ENCODE measurements at regions not wholly inside any gene's neighbourhood (a gene's known extent, or its start where the extent isn't known, plus 50 kb on each side); places are given as distances from the start of the nearest gene placed in this dataset.

- TF ChIP-seq, protein P1, sequence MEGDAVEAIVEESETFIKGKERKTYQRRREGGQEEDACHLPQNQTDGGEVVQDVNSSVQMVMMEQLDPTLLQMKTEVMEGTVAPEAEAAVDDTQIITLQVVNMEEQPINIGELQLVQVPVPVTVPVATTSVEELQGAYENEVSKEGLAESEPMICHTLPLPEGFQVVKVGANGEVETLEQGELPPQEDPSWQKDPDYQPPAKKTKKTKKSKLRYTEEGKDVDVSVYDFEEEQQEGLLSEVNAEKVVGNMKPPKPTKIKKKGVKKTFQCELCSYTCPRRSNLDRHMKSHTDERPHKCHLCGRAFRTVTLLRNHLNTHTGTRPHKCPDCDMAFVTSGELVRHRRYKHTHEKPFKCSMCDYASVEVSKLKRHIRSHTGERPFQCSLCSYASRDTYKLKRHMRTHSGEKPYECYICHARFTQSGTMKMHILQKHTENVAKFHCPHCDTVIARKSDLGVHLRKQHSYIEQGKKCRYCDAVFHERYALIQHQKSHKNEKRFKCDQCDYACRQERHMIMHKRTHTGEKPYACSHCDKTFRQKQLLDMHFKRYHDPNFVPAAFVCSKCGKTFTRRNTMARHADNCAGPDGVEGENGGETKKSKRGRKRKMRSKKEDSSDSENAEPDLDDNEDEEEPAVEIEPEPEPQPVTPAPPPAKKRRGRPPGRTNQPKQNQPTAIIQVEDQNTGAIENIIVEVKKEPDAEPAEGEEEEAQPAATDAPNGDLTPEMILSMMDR (IDR thresholded peaks at IDR 0.05; ENCODE audit: insufficient read depth, low read length, poor library complexity, severe bottlenecking), result no peak
- Histone ChIP-seq H3K36me3 (ENCODE audit: control insufficient read depth, insufficient read depth, low read length) (no peaks in the 10 kb centered on the region), H3K27me3 (replicated peaks; ENCODE audit: control insufficient read depth, insufficient read depth, low read length) (no peaks in the 10 kb centered on the region), H3K4me3 (replicated peaks; ENCODE audit: low read depth, low read length) (no peak overlapping the region)
- DNase-seq (ENCODE audit: extremely low read depth, insufficient read length), result no peak
These were observed 297.9 kb downstream of the OTOL1 start for GRCh38 chr3:161794551-161794950.

GRCh38 chr3:161796312-161796711, 299.7 kb downstream of the OTOL1 start:
- no peaks in the 10 kb centered on the region for H3K36me3 ChIP-seq (ENCODE audit: control insufficient read depth, insufficient read depth, low read length)
- no peaks in the 10 kb centered on the region for H3K27me3 ChIP-seq (replicated peaks; ENCODE audit: control insufficient read depth, insufficient read depth, low read length)
- no peak for DNase-seq (ENCODE audit: extremely low read depth, insufficient read length)
- H3K4me3 ChIP-seq (replicated peaks; ENCODE audit: low read depth, low read length), result no peak overlapping the region
- TF ChIP-seq, protein P1 (IDR thresholded peaks at IDR 0.05; ENCODE audit: insufficient read depth, low read length, poor library complexity, severe bottlenecking), result no peak

DNA sequence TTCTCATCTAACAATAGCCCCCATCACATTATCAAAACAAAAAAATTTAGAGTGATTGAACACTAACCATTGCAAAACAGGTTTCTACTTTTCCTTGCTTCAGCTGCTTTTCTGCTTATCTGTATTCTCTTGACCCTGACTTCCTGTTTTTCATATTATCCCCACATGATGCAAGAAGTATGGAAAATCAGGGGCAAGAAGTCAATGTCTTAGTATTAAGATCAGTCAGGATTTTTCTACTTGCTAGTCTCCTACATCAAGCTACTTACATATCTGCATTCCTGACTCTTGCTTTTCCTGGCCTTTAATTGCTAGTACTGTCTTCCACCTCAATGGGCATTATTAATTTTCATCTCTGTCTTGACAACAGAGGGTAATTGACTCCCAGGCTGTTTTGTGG, 300.2 kb downstream of the OTOL1 start:
- no peak for DNase-seq (ENCODE audit: extremely low read depth, insufficient read length)
- no peaks in the 10 kb centered on the region for H3K27me3 ChIP-seq (replicated peaks; ENCODE audit: control insufficient read depth, insufficient read depth, low read length)
- no peaks in the 10 kb centered on the region for H3K36me3 ChIP-seq (ENCODE audit: control insufficient read depth, insufficient read depth, low read length)
- no peak overlapping the region for H3K4me3 ChIP-seq (replicated peaks; ENCODE audit: low read depth, low read length)
- TF ChIP-seq, protein P1 (IDR thresholded peaks at IDR 0.05; ENCODE audit: insufficient read depth, low read length, poor library complexity, severe bottlenecking), result no peak

GRCh38 chr3:161798016-161798415, 301.4 kb downstream of the OTOL1 start:
- Histone ChIP-seq H3K27me3 (replicated peaks; ENCODE audit: control insufficient read depth, insufficient read depth, low read length) (no peaks in the 10 kb centered on the region), H3K4me3 (replicated peaks; ENCODE audit: low read depth, low read length) (no peak overlapping the region), H3K36me3 (ENCODE audit: control insufficient read depth, insufficient read depth, low read length) (no peaks in the 10 kb centered on the region)
- TF ChIP-seq, protein P1 (IDR thresholded peaks at IDR 0.05; ENCODE audit: insufficient read depth, low read length, poor library complexity, severe bottlenecking), result no peak
- DNase-seq (ENCODE audit: extremely low read depth, insufficient read length), result no peak

DNA sequence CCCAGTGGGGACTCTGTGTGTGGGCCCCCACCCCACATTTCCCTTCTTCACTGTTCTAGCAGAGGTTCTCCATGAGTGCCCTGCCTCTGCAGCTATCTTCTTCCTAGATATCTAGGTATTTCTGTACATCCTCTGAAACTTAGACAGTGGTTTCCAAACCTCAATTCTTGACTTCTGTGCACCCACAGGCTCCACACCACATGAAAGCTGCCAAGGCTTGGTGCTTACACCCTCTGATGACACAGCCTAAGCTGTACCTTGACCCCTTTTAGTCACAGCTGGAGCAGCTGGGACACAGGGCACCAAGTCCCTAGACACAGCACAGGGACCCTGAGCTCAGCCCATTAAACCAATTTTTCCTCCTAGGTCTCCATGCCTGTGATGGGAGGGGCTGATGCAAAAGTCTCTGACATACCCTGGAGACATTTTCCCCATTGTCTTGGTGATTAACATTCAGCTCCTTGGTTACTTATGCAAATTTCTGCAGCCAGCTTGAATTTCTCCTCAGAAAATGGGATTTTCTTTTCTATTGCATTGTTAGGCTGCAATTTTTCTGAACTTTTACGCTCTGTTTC, 304.5 kb downstream of the OTOL1 start:
- no peaks in the 10 kb centered on the region for H3K36me3 ChIP-seq (ENCODE audit: control insufficient read depth, insufficient read depth, low read length)
- H3K4me3 ChIP-seq (replicated peaks; ENCODE audit: low read depth, low read length), result no peak overlapping the region
- no peak for DNase-seq (ENCODE audit: extremely low read depth, insufficient read length)
- TF ChIP-seq, protein P1 (IDR thresholded peaks at IDR 0.05; ENCODE audit: insufficient read depth, low read length, poor library complexity, severe bottlenecking), result no peak
- H3K27me3 ChIP-seq (replicated peaks; ENCODE audit: control insufficient read depth, insufficient read depth, low read length), result no peaks in the 10 kb centered on the region

- Histone ChIP-seq H3K27me3 (replicated peaks; ENCODE audit: control insufficient read depth, insufficient read depth, low read length) (no peaks in the 10 kb centered on the region), H3K36me3 (ENCODE audit: control insufficient read depth, insufficient read depth, low read length) (no peaks in the 10 kb centered on the region), H3K4me3 (replicated peaks; ENCODE audit: low read depth, low read length) (no peak overlapping the region)
- TF ChIP-seq, protein P1 (IDR thresholded peaks at IDR 0.05; ENCODE audit: insufficient read depth, low read length, poor library complexity, severe bottlenecking), result no peak
- DNase-seq (ENCODE audit: extremely low read depth, insufficient read length), result no peak
These were observed 321.5 kb downstream of the OTOL1 start for GRCh38 chr3:161818106-161818505.
